Spleen (tissue), 11 donors: ENCODE measurements at regions not wholly inside any gene's neighbourhood (a gene's known extent, or its start where the extent isn't known, plus 50 kb on each side); places are given as distances from the start of the nearest gene placed in this dataset.
"Not testable (repeated sequence)": the region's sequence is repeated elsewhere in the genome, so short reads cannot be mapped to it uniquely, and the experiment has no call there.

Experiments used
- DNase-seq: peaks from one replicate; pipeline ENCODE4 v3.0.0-alpha.2; 2020
- H3K27ac ChIP-seq, 8 donors: fragments of 200-600 bp; sonication (generic) in 7 of 8; 1 replicate in 4 of 8; 2 replicates in 4 of 8; pipeline versions ENCODE4 v1.5.0 to v1.8.0; 2016 to 2021; ENCODE audit warnings: inconsistent platforms in 4 of 8, mild to moderate bottlenecking in 4 of 8, moderate library complexity in 1 of 8
- H3K27me3 ChIP-seq, 7 donors: fragments of 200-600 bp; sonication (generic) in 6 of 7; replicated peaks in 1 of 7; 1 replicate in 4 of 7; 2 replicates in 3 of 7; pipeline versions ENCODE4 v1.5.0 to v1.8.0; 2016 to 2021; ENCODE audit warnings: inconsistent platforms in 3 of 7, mild to moderate bottlenecking in 1 of 7
- H3K36me3 ChIP-seq, 6 donors: fragments of 200-600 bp; sonication (generic) in 5 of 6; 1 replicate in 4 of 6; 2 replicates in 2 of 6; pipeline versions ENCODE4 v1.5.0 to v1.8.0; 2016 to 2021; ENCODE audit warnings: inconsistent platforms in 2 of 6
- H3K4me1 ChIP-seq, 6 donors: fragments of 200-600 bp; sonication (generic) in 5 of 6; 1 replicate in 3 of 6; 2 replicates in 3 of 6; pipeline versions ENCODE4 v1.5.0 to v1.8.0; 2016 to 2021; ENCODE audit warnings: inconsistent platforms in 3 of 6
- H3K4me3 ChIP-seq, 8 donors: fragments of 200-600 bp; sonication (generic) in 7 of 8; 1 replicate in 4 of 8; 2 replicates in 4 of 8; pipeline versions ENCODE4 v1.5.0 to v1.8.0; 2016 to 2021; ENCODE audit warnings: inconsistent platforms in 4 of 8, mild to moderate bottlenecking in 4 of 8, moderate library complexity in 2 of 8
- H3K9me3 ChIP-seq, 8 donors: fragments of 200-600 bp; sonication (generic) in 7 of 8; 1 replicate in 4 of 8; 2 replicates in 4 of 8; pipeline versions ENCODE4 v1.5.0 to v1.8.0; 2016 to 2021; ENCODE audit warnings: inconsistent platforms in 4 of 8
- POLR2A ChIP-seq, 3 donors: fragments of 450-650 bp; IDR thresholded peaks; one replicate each; pipeline ENCODE4 v1.5.1; 2017; ENCODE audit warnings: antibody characterized with exemption in 3 of 3, mild to moderate bottlenecking in 1 of 3
- POLR2AphosphoS5 ChIP-seq, 3 donors: sonication (generic); formaldehyde crosslinking; IDR thresholded peaks; one replicate each; pipeline ENCODE4 v1.5.1; 2017; ENCODE audit warnings: antibody characterized with exemption in 3 of 3
- WGBS, 5 donors: extraction: QIAGEN DNeasy Blood & Tissue Kit in 3 of 5; methylation state at CpG; one replicate each; pipeline versions ENCODE4 v1.1.5 to v1.1.7; 2013 to 2018; 5-methylcytosine and 5-hydroxymethylcytosine counted together
- intact Hi-C: fragments of 100-400 bp; cut with DNase I; formaldehyde crosslinking; loops from one replicate; pipeline ENCODE4 v1.15.0; 2023; ENCODE audit warnings: low total_unique reads
- TF ChIP-seq, protein P1 (sequence below), 11 experiments: fragments of 200-600 bp in 7 of 11; fragments of 450-650 bp in 4 of 11; sonication (generic) in 4 of 11; IDR thresholded peaks in 8 of 11; conservative IDR thresholded peaks in 3 of 11; 1 replicate in 7 of 11; 2 replicates in 4 of 11; pipeline versions ENCODE4 v1.4.0 to v1.8.0; 2016 to 2021; ENCODE audit warnings: antibody characterized with exemption in 11 of 11, inconsistent platforms in 4 of 11, mild to moderate bottlenecking in 1 of 11
- donor health status: healthy with polysubstance abuse.
- donor health status: DM: no; HTN: no; CAD: no; lungs with moderate emphysema.
- donor health status: DM: no; HTN: no; CAD: no.
- donor health status: Bipolar disorder and iron deficiency.
- donor health status: healthy.
- donor health status: DM: no; HTN: no; CAD: no.
- donor health status: DM: yes; HTN: yes; CAD: no.

DNA sequence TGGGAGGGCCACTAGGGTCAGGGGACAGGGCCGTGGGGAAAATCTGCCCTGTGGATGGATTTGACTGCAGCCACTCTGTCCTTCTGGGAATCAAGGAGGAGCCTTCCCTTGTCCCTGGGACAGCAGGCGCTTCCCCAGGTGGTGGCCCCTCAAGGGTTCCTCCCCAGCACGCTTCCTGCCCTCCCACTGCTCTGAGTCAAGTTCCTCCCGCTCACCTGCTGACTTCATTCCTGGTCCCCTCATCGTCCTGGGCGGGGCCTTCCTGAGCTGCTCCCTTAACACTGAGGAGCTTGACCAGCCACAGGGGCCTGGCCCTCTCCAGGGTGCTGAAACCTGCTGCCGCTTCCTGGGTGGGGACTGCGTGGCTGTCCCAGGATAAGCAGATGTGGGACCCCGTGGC is 64.4 kb upstream of the SFSWAP start:
- H3K9me3 ChIP-seq, H3K4me1 ChIP-seq, DNase-seq, H3K4me3 ChIP-seq, intact Hi-C loops, H3K36me3 ChIP-seq, H3K27ac ChIP-seq: not testable (repeated sequence)
- 41 to 60% (median 44%) methylated on average over 3 to 6 of the region's 9 CpGs for WGBS, 5 donors
- peaks cover 0 to 47% (median 0%) of the 10 kb centered on the region in 7 donors for H3K27me3 ChIP-seq

DNA sequence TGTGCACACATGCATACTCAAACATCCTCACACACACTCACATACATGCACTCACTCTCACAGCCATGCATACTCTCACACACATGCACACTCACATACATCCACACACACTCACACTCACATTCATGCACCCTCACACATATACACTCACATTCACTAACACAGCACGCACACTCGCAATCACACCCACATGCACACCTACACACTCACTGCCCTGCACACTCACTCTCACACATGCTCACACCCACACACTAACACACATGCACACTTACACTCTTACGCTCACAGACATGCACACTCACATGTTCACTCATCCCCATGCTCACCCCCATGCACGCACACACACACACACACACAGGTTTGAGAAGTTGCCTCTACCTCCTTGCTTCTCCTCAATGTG is 63.2 kb upstream of the SFSWAP start:
- intact Hi-C loops: no loop called here
- 92 to 97% (median 93%) methylated on average over 4 of the region's 4 CpGs for WGBS, 5 donors
- Histone ChIP-seq H3K4me1 (no peaks in the 10 kb centered on the region), H3K9me3 (no peaks in the 10 kb centered on the region), H3K27ac (no peak overlapping the region), H3K27me3 (peaks cover 0 to 38% (median 0%) of the 10 kb centered on the region in 7 donors), H3K4me3 (no peak overlapping the region), H3K36me3 (no peaks in the 10 kb centered on the region)
- no peak for TF ChIP-seq POLR2AphosphoS5 (IDR thresholded peaks at IDR 0.05)
- TF ChIP-seq, protein P1, sequence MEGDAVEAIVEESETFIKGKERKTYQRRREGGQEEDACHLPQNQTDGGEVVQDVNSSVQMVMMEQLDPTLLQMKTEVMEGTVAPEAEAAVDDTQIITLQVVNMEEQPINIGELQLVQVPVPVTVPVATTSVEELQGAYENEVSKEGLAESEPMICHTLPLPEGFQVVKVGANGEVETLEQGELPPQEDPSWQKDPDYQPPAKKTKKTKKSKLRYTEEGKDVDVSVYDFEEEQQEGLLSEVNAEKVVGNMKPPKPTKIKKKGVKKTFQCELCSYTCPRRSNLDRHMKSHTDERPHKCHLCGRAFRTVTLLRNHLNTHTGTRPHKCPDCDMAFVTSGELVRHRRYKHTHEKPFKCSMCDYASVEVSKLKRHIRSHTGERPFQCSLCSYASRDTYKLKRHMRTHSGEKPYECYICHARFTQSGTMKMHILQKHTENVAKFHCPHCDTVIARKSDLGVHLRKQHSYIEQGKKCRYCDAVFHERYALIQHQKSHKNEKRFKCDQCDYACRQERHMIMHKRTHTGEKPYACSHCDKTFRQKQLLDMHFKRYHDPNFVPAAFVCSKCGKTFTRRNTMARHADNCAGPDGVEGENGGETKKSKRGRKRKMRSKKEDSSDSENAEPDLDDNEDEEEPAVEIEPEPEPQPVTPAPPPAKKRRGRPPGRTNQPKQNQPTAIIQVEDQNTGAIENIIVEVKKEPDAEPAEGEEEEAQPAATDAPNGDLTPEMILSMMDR (IDR thresholded peaks at IDR 0.05 in 8 of 11, conservative IDR thresholded peaks at IDR 0.05 in 3 of 11): no peak
- TF ChIP-seq POLR2A (IDR thresholded peaks at IDR 0.05): no peak
- DNase-seq: no peak

DNA sequence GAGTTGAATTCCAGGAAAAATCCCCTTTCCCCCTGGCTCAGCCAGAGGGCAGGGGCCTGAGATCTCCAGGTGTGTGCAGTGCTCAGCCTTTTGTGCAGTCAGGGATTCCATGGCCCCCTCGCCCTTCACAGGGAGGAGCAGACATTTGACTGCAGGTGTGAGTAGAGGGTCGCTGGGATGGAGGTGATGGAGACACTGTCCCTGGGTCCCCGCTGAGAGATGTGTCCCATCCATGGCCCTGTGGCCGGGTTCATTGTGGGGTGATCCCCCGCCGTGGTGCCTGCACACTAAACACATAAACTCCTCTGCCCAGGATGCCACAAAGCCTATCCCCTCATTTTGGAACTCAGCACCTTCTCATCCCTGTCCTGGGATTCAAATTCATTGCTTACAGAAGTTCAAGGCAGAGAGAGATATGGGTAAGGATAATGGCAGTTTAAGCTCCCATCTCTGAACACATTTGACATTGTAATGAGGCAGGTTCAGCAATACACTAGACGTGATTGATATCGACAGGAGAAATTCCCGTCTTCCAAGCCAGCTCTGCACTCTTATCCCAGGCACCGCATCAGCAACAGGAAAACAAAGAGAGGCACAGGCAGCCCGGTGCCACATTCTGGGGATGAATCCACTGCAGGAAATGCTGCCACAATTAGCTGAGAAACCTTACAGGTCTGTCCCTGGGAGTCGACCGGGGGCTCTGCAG is 55.3 kb upstream of the SFSWAP start:
- H3K9me3 ChIP-seq, H3K4me3 ChIP-seq, intact Hi-C loops, H3K36me3 ChIP-seq, H3K27ac ChIP-seq, DNase-seq, H3K4me1 ChIP-seq: not testable (repeated sequence)
- H3K27me3 ChIP-seq: peaks cover 0 to 13% (median 5%) of the 10 kb centered on the region in 7 donors
- 78 to 100% (median 83%) methylated on average over 1 to 9 of the region's 13 CpGs for WGBS, 5 donors

DNA sequence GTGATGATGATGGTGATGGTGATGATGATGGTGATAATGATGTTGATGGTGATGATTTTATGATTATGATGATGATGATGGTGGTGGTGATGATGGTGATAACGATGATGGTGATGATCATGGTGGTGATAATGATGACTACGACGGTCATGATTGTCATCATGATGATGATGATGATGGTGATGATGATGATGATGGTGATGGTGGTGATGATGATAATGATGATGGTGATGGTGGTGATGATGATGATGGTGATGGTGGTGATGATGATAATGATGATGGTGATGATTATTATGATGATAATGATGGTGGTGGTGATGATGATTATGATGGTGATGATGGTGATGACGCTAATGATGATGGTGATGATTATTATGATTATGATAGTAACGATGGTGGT is 54.1 kb upstream of the SFSWAP start:
- intact Hi-C loops, DNase-seq: not testable (repeated sequence)
- WGBS, 5 donors: 90 to 100% (median 94%) methylated on average over 3 to 5 of the region's 5 CpGs

DNA sequence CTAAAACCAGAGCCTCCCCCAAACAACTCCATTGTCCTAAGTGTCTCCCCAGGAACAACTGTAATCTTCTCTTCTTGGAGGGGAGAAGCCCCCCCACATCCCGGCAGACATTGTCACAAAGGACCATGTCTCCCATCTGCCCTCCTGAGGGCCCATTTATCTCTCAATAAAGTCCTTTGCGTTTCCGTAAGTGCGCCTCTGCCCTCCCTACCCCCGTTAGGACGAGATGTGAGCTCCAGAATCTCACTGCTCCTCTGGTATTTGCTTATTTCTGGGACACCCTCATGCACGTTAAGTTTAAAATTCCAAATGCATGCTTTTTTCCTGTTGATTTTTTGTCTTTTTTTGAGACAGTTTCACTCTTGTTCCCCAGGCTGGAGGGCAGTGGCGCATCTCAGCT is 52.3 kb upstream of the SFSWAP start:
- H3K36me3 ChIP-seq, H3K27ac ChIP-seq, intact Hi-C loops, H3K9me3 ChIP-seq, H3K4me3 ChIP-seq, H3K4me1 ChIP-seq, DNase-seq: not testable (repeated sequence)
- WGBS, 5 donors: 79 to 91% (median 81%) methylated on average over 6 to 7 of the region's 8 CpGs
- H3K27me3 ChIP-seq: peaks cover 0 to 26% (median 5%) of the 10 kb centered on the region in 7 donors

More for the DNA sequence above, 54.1 kb upstream of the SFSWAP start:
- not testable (repeated sequence) for H3K4me1 ChIP-seq, H3K4me3 ChIP-seq, H3K9me3 ChIP-seq, H3K27ac ChIP-seq, H3K36me3 ChIP-seq
- peaks cover 0 to 17% (median 5%) of the 10 kb centered on the region in 7 donors for H3K27me3 ChIP-seq

DNA sequence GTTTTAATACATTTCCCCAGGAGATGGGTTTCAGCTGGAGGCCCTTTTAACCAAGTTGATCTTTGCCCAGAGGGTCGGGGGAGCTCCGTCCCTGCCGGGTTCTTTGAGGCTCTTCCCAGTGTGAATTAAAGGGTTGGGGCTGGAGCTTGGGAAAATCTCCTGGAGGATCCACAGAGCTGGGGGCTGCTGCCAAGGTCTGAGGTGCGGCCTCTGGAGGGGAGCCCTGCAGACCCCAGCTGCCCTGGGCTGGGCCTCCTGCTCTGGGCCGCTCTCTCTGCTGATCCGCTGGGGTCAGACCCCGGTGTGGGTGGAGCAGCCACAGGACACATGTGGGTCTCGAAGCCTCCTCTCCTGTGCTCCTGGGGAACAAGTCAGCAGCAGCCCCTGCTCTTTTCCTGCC is 51.4 kb upstream of the SFSWAP start:
- 64 to 86% (median 76%) methylated on average over 5 to 8 of the region's 8 CpGs for WGBS, 5 donors
- H3K27ac ChIP-seq, H3K4me3 ChIP-seq, DNase-seq, intact Hi-C loops, H3K4me1 ChIP-seq, H3K36me3 ChIP-seq, H3K9me3 ChIP-seq: not testable (repeated sequence)
- peaks cover 0 to 34% (median 5%) of the 10 kb centered on the region in 7 donors for H3K27me3 ChIP-seq

DNA sequence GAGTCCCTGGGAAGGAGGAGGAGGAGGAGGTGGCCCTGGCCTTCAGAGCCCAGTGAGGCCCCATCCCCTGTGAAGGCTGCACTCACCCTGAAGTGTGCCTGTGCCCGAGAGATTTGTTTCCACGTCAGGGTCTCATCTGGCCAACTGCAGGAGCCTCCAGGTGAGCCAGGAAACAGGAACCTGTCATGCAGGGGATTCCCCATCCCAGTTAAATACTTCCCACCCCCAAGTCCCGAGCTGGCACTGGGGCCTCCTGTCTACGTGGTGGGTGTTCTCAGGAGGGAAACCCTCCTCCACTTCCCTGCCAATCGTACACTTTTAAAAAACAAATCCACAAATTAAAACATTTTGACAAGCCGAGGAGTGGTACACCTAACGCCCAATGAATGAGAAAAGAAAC is 50.9 kb upstream of the SFSWAP start:
- WGBS, 5 donors: 81 to 89% (median 83%) methylated on average over 7 of the region's 7 CpGs

DNA sequence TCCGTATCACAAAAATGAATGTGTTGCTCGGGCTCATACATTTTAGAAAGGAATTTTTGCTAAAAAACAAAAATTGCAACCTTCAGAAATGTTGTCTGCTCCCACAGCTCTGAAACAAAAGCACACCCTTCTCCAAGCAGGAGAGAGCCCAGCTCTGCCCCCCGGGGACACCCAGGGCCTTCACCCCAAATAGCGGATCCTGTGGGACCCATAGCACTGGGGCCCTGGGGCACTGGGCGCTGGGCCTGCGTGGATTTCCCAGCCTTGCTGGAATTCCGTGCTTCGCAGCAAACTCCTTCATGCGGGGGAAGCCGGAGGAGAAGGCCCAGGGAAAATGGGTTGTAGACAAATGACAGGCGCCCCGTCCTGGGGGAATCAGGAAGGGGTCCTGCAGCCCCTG is 50.5 kb upstream of the SFSWAP start:
- H3K4me3 ChIP-seq, H3K9me3 ChIP-seq, H3K4me1 ChIP-seq, H3K27ac ChIP-seq, H3K36me3 ChIP-seq: not testable (repeated sequence)
- intact Hi-C loops: loop anchor here (10.0 kb wide), 1 partner anchor 366 kb away; no protein-coding TSS in a partner anchor
- H3K27me3 ChIP-seq: peaks cover 0 to 34% (median 5%) of the 10 kb centered on the region in 7 donors
- DNase-seq: peak; percentile 66
- 93 to 96% (median 93%) methylated on average over 10 to 12 of the region's 12 CpGs for WGBS, 5 donors

More for the DNA sequence above, 50.9 kb upstream of the SFSWAP start:
- DNase-seq, H3K9me3 ChIP-seq, H3K27ac ChIP-seq, H3K36me3 ChIP-seq, H3K4me3 ChIP-seq, H3K4me1 ChIP-seq: not testable (repeated sequence)
- intact Hi-C loops: loop anchor here (10.0 kb wide), 1 partner anchor 365 kb away; no protein-coding TSS in a partner anchor
- H3K27me3 ChIP-seq: peaks cover 0 to 34% (median 5%) of the 10 kb centered on the region in 7 donors
